HG02642 (cell line): ENCODE measurements at regions not wholly inside any gene's neighbourhood (a gene's known extent, or its start where the extent isn't known, plus 50 kb on each side); places are given as distances from the start of the nearest gene placed in this dataset.

ENCODE experiments used
- ATAC-seq: cut with Tn5 transposase; IDR thresholded peaks from one replicate; pipeline ENCODE4 v1.9.1; 2021; ENCODE audit warnings: mild to moderate bottlenecking; ENCODE audit not compliant: unreplicated experiment, poor library complexity

- no peak for ATAC-seq
Observed at GRCh38 chr16:6274351-6274750, 1058.3 kb upstream of the RBFOX1 start.

- ATAC-seq = no peak
Observed at GRCh38 chr16:6267682-6268081, 1065.0 kb upstream of the RBFOX1 start.

GRCh38 chr16:6266703-6267102, 1065.9 kb upstream of the RBFOX1 start:
- ATAC-seq = no peak

- ATAC-seq = no peak
Observed at GRCh38 chr16:6265968-6266367, 1066.7 kb upstream of the RBFOX1 start.

- no peak for ATAC-seq
Observed at GRCh38 chr16:6258056-6258455, 1074.6 kb upstream of the RBFOX1 start.

GRCh38 chr16:6252541-6252940, 1080.1 kb upstream of the RBFOX1 start:
- ATAC-seq = no peak

GRCh38 chr16:6250511-6250910, 1082.1 kb upstream of the RBFOX1 start:
- no peak for ATAC-seq

GRCh38 chr16:6249863-6250262, 1082.8 kb upstream of the RBFOX1 start:
- no peak for ATAC-seq

- ATAC-seq = no peak
Observed at GRCh38 chr16:6248199-6248598, 1084.4 kb upstream of the RBFOX1 start.

- no peak for ATAC-seq
Observed at GRCh38 chr16:6247775-6248174, 1084.9 kb upstream of the RBFOX1 start.

GRCh38 chr16:6247150-6247549, 1085.5 kb upstream of the RBFOX1 start:
- ATAC-seq = no peak

- ATAC-seq = no peak
Observed at GRCh38 chr16:6246266-6246665, 1086.4 kb upstream of the RBFOX1 start.

GRCh38 chr16:6232056-6232455, 1100.6 kb upstream of the RBFOX1 start:
- no peak for ATAC-seq

- ATAC-seq = no peak
Observed at GRCh38 chr16:6231398-6231797, 1101.2 kb upstream of the RBFOX1 start.

- no peak for ATAC-seq
Observed at GRCh38 chr16:6229186-6229585, 1103.5 kb upstream of the RBFOX1 start.

GRCh38 chr16:6218855-6219254, 1113.8 kb upstream of the RBFOX1 start:
- ATAC-seq = no peak

GRCh38 chr16:6216836-6217235, 1115.8 kb upstream of the RBFOX1 start:
- no peak for ATAC-seq

GRCh38 chr16:6211644-6212043, 1114.0 kb upstream of the EEF2KMT start:
- no peak for ATAC-seq

- ATAC-seq = no peak
Observed at GRCh38 chr16:6209355-6209930, 1111.8 kb upstream of the EEF2KMT start.

GRCh38 chr16:6207580-6207979, 1110.0 kb upstream of the EEF2KMT start:
- no peak for ATAC-seq

- no peak for ATAC-seq
Observed at GRCh38 chr16:6207124-6207523, 1109.5 kb upstream of the EEF2KMT start.

GRCh38 chr16:6206080-6206479, 1108.5 kb upstream of the EEF2KMT start:
- no peak for ATAC-seq

- no peak for ATAC-seq
Observed at GRCh38 chr16:6204945-6205344, 1107.3 kb upstream of the EEF2KMT start.
